Astrocyte (in vitro differentiated cells and primary cell): ENCODE measurements at regions not wholly inside any gene's neighbourhood (a gene's known extent, or its start where the extent isn't known, plus 50 kb on each side); places are given as distances from the start of the nearest gene placed in this dataset.

Experiments
- DNase-seq: peaks from one replicate; pipeline ENCODE4 v3.0.0-alpha.2; 2010; ENCODE audit warnings: low read depth
- FAIRE-seq: peaks from 2 replicates; lab custom pipeline; 2011; peaks lifted over from hg19 to GRCh38; lab: Jason Lieb, UNC
- H2AFZ ChIP-seq: 2 replicates; pipeline ENCODE4 v1.6.0; 2012; ENCODE audit warnings: low read depth, low read length, inconsistent platforms
- H3K27ac ChIP-seq: 2 replicates; pipeline ENCODE4 v1.5.1; 2011; ENCODE audit warnings: low read depth, low read length, inconsistent platforms
- H3K27me3 ChIP-seq: 2 replicates; pipeline ENCODE4 v1.6.0; 2011; ENCODE audit warnings: low read length, inconsistent platforms; ENCODE audit not compliant: insufficient read depth
- H3K36me3 ChIP-seq: 2 replicates; pipeline ENCODE4 v1.5.1; 2011; ENCODE audit warnings: low read length, inconsistent platforms; ENCODE audit not compliant: insufficient read depth
- H3K4me1 ChIP-seq: 2 replicates; pipeline ENCODE4 v1.5.1; 2011; ENCODE audit warnings: low read length, inconsistent platforms; ENCODE audit not compliant: insufficient read depth
- H3K4me2 ChIP-seq: 2 replicates; pipeline ENCODE4 v1.6.0; 2012; ENCODE audit warnings: low read length, inconsistent platforms
- H3K4me3 ChIP-seq: 2 replicates; pipeline ENCODE4 v1.5.1; 2011; ENCODE audit warnings: low read depth, mild to moderate bottlenecking, low read length, inconsistent platforms; ENCODE audit not compliant: insufficient read depth
- H3K79me2 ChIP-seq: 2 replicates; pipeline ENCODE4 v1.6.0; 2012; ENCODE audit warnings: mild to moderate bottlenecking, low read length, inconsistent platforms; ENCODE audit not compliant: insufficient read depth
- H3K9ac ChIP-seq: 2 replicates; pipeline ENCODE4 v1.6.0; 2012; ENCODE audit warnings: mild to moderate bottlenecking, low read length, inconsistent platforms
- H3K9me3 ChIP-seq: 2 replicates; pipeline ENCODE4 v1.5.1; 2012; ENCODE audit warnings: low read depth, mild to moderate bottlenecking, low read length, inconsistent platforms; ENCODE audit not compliant: insufficient read depth
- H4K20me1 ChIP-seq: 2 replicates; pipeline ENCODE4 v1.6.0; 2012; ENCODE audit warnings: low read length, inconsistent platforms; ENCODE audit not compliant: insufficient read depth
- H3K27ac Mint-ChIP-seq: one replicate; pipeline ENCODE4 v1.8.0; 2021; ENCODE audit warnings: mild to moderate bottlenecking, mixed read lengths; ENCODE audit not compliant: unreplicated experiment
- H3K27me3 Mint-ChIP-seq: one replicate; pipeline ENCODE4 v1.8.0; 2021; ENCODE audit warnings: low read depth, mixed read lengths; ENCODE audit not compliant: unreplicated experiment
- H3K36me3 Mint-ChIP-seq: one replicate; pipeline ENCODE4 v1.8.0; 2021; ENCODE audit warnings: low read depth, mixed read lengths; ENCODE audit not compliant: unreplicated experiment
- H3K4me1 Mint-ChIP-seq: one replicate; pipeline ENCODE4 v1.8.0; 2021; ENCODE audit warnings: low read depth, mixed read lengths; ENCODE audit not compliant: unreplicated experiment
- H3K4me3 Mint-ChIP-seq: one replicate; pipeline ENCODE4 v1.8.0; 2021; ENCODE audit warnings: mild to moderate bottlenecking, moderate library complexity, mixed read lengths; ENCODE audit not compliant: unreplicated experiment
- H3K9me3 Mint-ChIP-seq: one replicate; pipeline ENCODE4 v1.8.0; 2021; ENCODE audit warnings: mild to moderate bottlenecking, mixed read lengths; ENCODE audit not compliant: unreplicated experiment
- EZH2 ChIP-seq: IDR thresholded peaks from 2 replicates; pipeline ENCODE4 v1.6.1; 2012; ENCODE audit warnings: mild to moderate bottlenecking, low read length, inconsistent platforms; ENCODE audit not compliant: insufficient read depth
- TF ChIP-seq, protein P1 (sequence below): IDR thresholded peaks from 2 replicates; pipeline ENCODE4 v1.5.1; 2011; ENCODE audit warnings: low read depth, mild to moderate bottlenecking, inconsistent platforms, low read length, moderate library complexity; ENCODE audit not compliant: insufficient read depth

DNA sequence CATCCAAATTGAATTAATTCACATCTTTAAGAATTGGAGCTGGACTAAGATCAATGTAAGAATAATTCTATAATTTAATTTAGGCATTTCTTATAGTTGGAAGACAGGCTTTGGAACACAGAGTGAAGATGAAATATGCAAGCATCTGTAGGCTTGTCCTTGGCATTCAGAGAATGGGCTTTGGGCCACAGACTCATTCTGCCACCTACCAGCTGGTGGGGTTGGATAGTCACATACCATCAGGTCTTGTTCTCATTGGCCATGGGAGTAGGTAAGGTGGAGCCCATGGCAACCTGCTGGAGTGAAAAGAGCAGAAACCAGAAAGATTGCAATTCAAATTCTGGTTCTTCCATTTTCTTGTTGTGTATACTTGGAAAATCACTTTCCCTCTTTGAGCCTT, 300.3 kb downstream of the CYRIA start:
- H3K36me3 Mint-ChIP-seq: no peaks in the 10 kb centered on the region
- Histone ChIP-seq H2AFZ (no peak overlapping the region), H3K9me3 (no peaks in the 10 kb centered on the region), H3K9ac (no peak overlapping the region), H4K20me1 (no peaks in the 10 kb centered on the region), H3K4me3 (no peak overlapping the region), H3K4me2 (no peak overlapping the region), H3K27me3 (no peaks in the 10 kb centered on the region), H3K36me3 (no peaks in the 10 kb centered on the region), H3K4me1 (no peaks in the 10 kb centered on the region), H3K27ac (no peak overlapping the region), H3K79me2 (no peaks in the 10 kb centered on the region)
- no peaks in the 10 kb centered on the region for H3K4me1 Mint-ChIP-seq
- H3K4me3 Mint-ChIP-seq: no peak overlapping the region
- DNase-seq (no peak), FAIRE-seq (no peak)
- H3K27ac Mint-ChIP-seq: no peak overlapping the region
- no peaks in the 10 kb centered on the region for H3K27me3 Mint-ChIP-seq
- H3K9me3 Mint-ChIP-seq: no peaks in the 10 kb centered on the region
- no peak for TF ChIP-seq EZH2
- TF ChIP-seq, protein P1, sequence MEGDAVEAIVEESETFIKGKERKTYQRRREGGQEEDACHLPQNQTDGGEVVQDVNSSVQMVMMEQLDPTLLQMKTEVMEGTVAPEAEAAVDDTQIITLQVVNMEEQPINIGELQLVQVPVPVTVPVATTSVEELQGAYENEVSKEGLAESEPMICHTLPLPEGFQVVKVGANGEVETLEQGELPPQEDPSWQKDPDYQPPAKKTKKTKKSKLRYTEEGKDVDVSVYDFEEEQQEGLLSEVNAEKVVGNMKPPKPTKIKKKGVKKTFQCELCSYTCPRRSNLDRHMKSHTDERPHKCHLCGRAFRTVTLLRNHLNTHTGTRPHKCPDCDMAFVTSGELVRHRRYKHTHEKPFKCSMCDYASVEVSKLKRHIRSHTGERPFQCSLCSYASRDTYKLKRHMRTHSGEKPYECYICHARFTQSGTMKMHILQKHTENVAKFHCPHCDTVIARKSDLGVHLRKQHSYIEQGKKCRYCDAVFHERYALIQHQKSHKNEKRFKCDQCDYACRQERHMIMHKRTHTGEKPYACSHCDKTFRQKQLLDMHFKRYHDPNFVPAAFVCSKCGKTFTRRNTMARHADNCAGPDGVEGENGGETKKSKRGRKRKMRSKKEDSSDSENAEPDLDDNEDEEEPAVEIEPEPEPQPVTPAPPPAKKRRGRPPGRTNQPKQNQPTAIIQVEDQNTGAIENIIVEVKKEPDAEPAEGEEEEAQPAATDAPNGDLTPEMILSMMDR: no peak

DNA sequence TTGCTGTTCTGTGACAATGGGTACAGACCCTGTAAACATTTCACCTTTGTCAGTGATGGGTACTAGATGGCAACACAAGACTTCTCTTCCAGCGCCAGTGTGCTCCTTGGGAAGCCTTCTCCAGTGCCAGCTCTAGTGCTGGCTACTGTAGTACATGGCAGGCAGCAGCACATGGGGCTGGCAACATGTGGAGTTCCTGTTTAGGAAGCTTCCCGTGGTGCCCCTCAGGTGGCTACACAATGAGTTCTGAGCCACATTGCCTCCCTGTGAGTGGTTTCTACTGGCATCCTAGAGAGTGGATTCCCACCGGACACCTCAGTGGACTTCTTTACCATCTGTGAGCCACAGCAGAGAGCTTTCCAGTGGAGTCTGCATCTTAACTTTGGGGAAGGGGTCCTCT, 302.1 kb downstream of the CYRIA start:
- H3K4me1 ChIP-seq: no peaks in the 10 kb centered on the region
- H3K36me3 ChIP-seq: no peaks in the 10 kb centered on the region
- no peaks in the 10 kb centered on the region for H3K4me1 Mint-ChIP-seq
- H3K4me3 ChIP-seq: no peak overlapping the region
- DNase-seq (no peak), FAIRE-seq (no peak)
- H3K27me3 ChIP-seq: no peaks in the 10 kb centered on the region
- no peak overlapping the region for H2AFZ ChIP-seq
- H3K27ac ChIP-seq: no peak overlapping the region
- no peak overlapping the region for H3K4me2 ChIP-seq
- no peaks in the 10 kb centered on the region for H3K9me3 ChIP-seq
- H3K79me2 ChIP-seq: no peaks in the 10 kb centered on the region
- no peak overlapping the region for H3K9ac ChIP-seq
- no peak overlapping the region for H3K4me3 Mint-ChIP-seq
- H3K9me3 Mint-ChIP-seq: peaks cover 3% of the 10 kb centered on the region
- H4K20me1 ChIP-seq: no peaks in the 10 kb centered on the region
- H3K27ac Mint-ChIP-seq: no peak overlapping the region
- no peaks in the 10 kb centered on the region for H3K36me3 Mint-ChIP-seq
- no peaks in the 10 kb centered on the region for H3K27me3 Mint-ChIP-seq
- TF ChIP-seq, protein P1: no peak
- TF ChIP-seq EZH2: no peak

DNA sequence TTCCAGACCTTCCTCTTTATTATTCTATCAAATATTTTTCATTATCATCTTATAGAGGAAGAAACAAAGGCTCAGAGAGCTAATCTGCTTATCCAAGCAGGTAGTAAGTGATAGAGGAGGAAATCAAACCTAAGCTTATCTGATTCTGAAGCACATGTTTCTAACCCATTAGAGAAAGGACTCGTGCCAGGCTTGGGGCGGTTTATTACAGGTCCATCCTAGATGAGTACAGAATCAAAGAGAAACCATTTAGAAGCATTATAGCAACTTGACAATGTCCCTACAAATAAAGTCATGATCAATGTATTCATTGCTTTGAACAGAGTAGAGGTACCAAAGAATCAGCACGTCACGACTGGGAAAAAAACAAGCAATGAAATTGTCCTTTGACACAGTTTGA, 303.0 kb downstream of the CYRIA start:
- no peak overlapping the region for H3K4me3 Mint-ChIP-seq
- Histone ChIP-seq H2AFZ (no peak overlapping the region), H4K20me1 (no peaks in the 10 kb centered on the region), H3K79me2 (no peaks in the 10 kb centered on the region), H3K36me3 (no peaks in the 10 kb centered on the region), H3K27me3 (no peaks in the 10 kb centered on the region), H3K4me3 (no peak overlapping the region), H3K4me2 (no peak overlapping the region), H3K27ac (no peak overlapping the region), H3K4me1 (no peaks in the 10 kb centered on the region), H3K9ac (no peak overlapping the region), H3K9me3 (no peaks in the 10 kb centered on the region)
- FAIRE-seq (no peak), DNase-seq (no peak)
- no peaks in the 10 kb centered on the region for H3K27me3 Mint-ChIP-seq
- H3K27ac Mint-ChIP-seq: no peak overlapping the region
- peaks cover 3% of the 10 kb centered on the region for H3K9me3 Mint-ChIP-seq
- no peaks in the 10 kb centered on the region for H3K36me3 Mint-ChIP-seq
- H3K4me1 Mint-ChIP-seq: no peaks in the 10 kb centered on the region
- TF ChIP-seq, protein P1: no peak
- no peak for TF ChIP-seq EZH2
